HUES64 (cell line): ENCODE measurements at regions not wholly inside any gene's neighbourhood (a gene's known extent, or its start where the extent isn't known, plus 50 kb on each side); places are given as distances from the start of the nearest gene placed in this dataset.
A peak's percentile ranks its signal among the peaks of the same experiment; 100 is the strongest.

ENCODE experiments used
- H3K27ac ChIP-seq: 2 replicates; pipeline ENCODE4 v1.7.0; 2013; ENCODE audit warnings: low read depth, low read length, inconsistent platforms
- H3K27me3 ChIP-seq: 2 replicates; pipeline ENCODE4 v1.6.1; 2013; ENCODE audit warnings: mild to moderate bottlenecking, low read length; ENCODE audit not compliant: insufficient read depth
- H3K36me3 ChIP-seq: 2 replicates; pipeline ENCODE4 v1.6.1; 2013; ENCODE audit warnings: mild to moderate bottlenecking, low read length; ENCODE audit not compliant: insufficient read depth
- H3K4me1 ChIP-seq: 2 replicates; pipeline ENCODE4 v1.6.1; 2013; ENCODE audit warnings: mild to moderate bottlenecking, low read length, moderate library complexity; ENCODE audit not compliant: insufficient read depth
- H3K4me3 ChIP-seq: 2 replicates; pipeline ENCODE4 v1.5.1; 2013; ENCODE audit warnings: mild to moderate bottlenecking, low read length, moderate library complexity
- H3K9ac ChIP-seq: 2 replicates; pipeline ENCODE4 v1.6.1; 2013; ENCODE audit warnings: mild to moderate bottlenecking, low read depth, low read length
- H3K9me3 ChIP-seq: 2 replicates; pipeline ENCODE4 v1.6.1; 2013; ENCODE audit warnings: low read depth, low read length; ENCODE audit not compliant: insufficient read depth
- WGBS: fragments of 150-250, 120-280 bp; methylation state at CpG from one replicate; pipeline ENCODE4 v1.1.7; 2013; ENCODE audit warnings: missing lambda C conversion rate; 5-methylcytosine and 5-hydroxymethylcytosine counted together

DNA sequence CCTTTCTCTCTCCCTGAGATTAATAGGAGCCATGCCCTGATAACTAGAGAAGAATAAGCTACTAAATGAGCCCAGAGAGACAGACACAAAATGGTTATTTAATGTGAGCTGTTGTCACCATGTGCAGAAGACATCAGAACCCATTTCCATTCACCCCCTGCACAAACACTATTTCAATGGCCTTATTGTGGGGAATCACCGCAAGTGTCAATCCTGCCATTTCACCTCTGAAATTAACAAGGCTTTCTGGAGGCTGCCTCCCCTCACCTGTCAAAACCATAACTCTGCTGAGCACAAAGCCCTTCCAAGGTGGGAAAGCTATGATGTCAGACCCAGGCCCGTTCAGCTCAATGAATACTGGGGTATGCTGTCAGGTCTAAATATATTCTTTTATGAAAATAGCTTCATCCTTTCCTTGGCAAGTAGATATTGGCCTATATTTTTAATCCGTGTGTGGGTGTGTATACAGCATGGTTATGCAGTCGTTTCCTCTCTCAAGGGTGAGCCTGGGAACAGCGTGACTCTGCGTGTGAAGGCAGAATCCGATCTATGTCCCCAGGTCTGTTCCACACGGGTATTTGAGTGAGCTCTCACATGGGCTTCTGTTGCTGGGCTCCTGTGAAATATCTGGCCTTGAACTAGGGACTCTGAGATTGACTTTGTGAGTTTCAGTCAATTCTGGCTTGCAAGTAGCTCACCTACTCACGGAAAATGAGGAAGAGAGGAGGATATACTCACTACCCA is 266.3 kb downstream of the FBXW7 start:
- H3K9me3 ChIP-seq, result no peaks in the 10 kb centered on the region
- no peaks in the 10 kb centered on the region for H3K36me3 ChIP-seq
- 0 out of 2 replicates have a peak, but pooled peaks cover 8% of the 10 kb centered on the region for H3K4me1 ChIP-seq
- H3K4me3 ChIP-seq, result no peak overlapping the region
- no peak overlapping the region for H3K9ac ChIP-seq
- H3K27me3 ChIP-seq, result no peaks in the 10 kb centered on the region
- no peak overlapping the region for H3K27ac ChIP-seq
- WGBS, result 94% methylated on average over 8 of the region's 9 CpGs

DNA sequence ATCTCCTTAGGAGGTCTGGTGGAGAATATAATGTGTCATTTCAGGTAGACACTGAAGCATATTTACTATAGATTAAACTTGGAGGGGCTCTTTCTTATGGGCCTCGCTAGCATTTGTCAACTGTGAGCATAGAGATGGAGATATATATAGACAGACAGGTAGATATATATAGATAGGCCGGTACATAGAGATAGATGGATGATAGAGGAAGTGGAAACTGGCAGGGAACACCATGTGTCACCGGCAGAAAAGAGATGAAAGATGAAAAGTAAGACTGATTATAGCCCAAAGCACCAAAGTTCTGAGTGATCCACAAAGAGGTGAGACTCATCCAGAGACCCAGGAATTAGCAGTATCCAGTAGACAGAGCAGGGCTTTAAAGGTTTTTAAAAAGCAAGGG is 268.1 kb downstream of the FBXW7 start:
- Histone ChIP-seq H3K9ac (no peak overlapping the region), H3K9me3 (no peaks in the 10 kb centered on the region; the same call in 1 of the 2 replicates), H3K4me1 (no peaks in the 10 kb centered on the region), H3K4me3 (no peak overlapping the region), H3K36me3 (no peaks in the 10 kb centered on the region), H3K27ac (no peak overlapping the region), H3K27me3 (no peaks in the 10 kb centered on the region)
- WGBS, result 91% methylated on average over 3 of the region's 3 CpGs

- Histone ChIP-seq H3K9me3 (no peaks in the 10 kb centered on the region; the same call in 1 of the 2 replicates), H3K4me3 (no peak overlapping the region), H3K9ac (no peak overlapping the region), H3K4me1 (no peaks in the 10 kb centered on the region), H3K36me3 (no peaks in the 10 kb centered on the region), H3K27me3 (no peaks in the 10 kb centered on the region), H3K27ac (no peak overlapping the region)
- WGBS, result 95% methylated on average over 3 of the region's 3 CpGs
Observed at GRCh38 chr4:152266831-152267480, 268.9 kb downstream of the FBXW7 start.

- WGBS, result 91% methylated on average over 14 of the region's 14 CpGs
- Histone ChIP-seq H3K9me3 (no peaks in the 10 kb centered on the region; the same call in 1 of the 2 replicates), H3K4me1 (no peaks in the 10 kb centered on the region), H3K36me3 (no peaks in the 10 kb centered on the region), H3K9ac (no peak overlapping the region), H3K27ac (no peak overlapping the region), H3K4me3 (no peak overlapping the region), H3K27me3 (no peaks in the 10 kb centered on the region)
Observed at GRCh38 chr4:152265149-152265621, 270.7 kb downstream of the FBXW7 start.

- H3K4me3 ChIP-seq, result no peak overlapping the region
- no peaks in the 10 kb centered on the region; the same call in 1 of the 2 replicates for H3K9me3 ChIP-seq
- no peak overlapping the region for H3K9ac ChIP-seq
- 90% methylated on average over 5 of the region's 5 CpGs for WGBS
- H3K27me3 ChIP-seq, result no peaks in the 10 kb centered on the region
- H3K36me3 ChIP-seq, result no peaks in the 10 kb centered on the region
- H3K27ac ChIP-seq, result no peak overlapping the region
- H3K4me1 ChIP-seq, result no peaks in the 10 kb centered on the region
Observed at GRCh38 chr4:152264106-152264505, 271.8 kb downstream of the FBXW7 start.

DNA sequence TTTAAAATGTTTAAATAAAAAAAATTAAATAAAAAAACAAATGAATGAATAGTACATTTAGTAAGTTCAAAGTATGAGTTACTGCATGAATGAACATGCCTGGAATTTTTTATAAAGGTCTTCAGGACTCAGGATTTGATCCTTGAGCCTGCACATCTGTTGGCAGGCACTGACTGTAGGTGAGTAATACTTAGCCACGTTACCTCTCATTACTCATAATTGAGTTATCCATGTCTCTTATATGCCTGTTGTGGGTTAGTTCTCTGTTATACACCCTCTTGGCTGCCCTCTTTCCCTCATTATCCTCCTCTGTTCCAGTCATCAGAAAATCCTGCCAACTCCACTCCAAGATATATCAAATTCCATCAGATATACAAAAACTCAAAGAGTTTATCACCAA is 276.0 kb downstream of the FBXW7 start:
- 100% methylated on average over 1 of the region's 1 CpG for WGBS
- no peak overlapping the region for H3K27ac ChIP-seq

GRCh38 chr4:152258804-152259708 is 276.8 kb downstream of the FBXW7 start:
- Histone ChIP-seq H3K4me1 (peaks cover 11% of the 10 kb centered on the region; the same call in 1 of the 2 replicates), H3K36me3 (no peaks in the 10 kb centered on the region), H3K27me3 (no peaks in the 10 kb centered on the region), H3K9ac (no peak overlapping the region), H3K4me3 (no peak overlapping the region), H3K27ac (peak overlapping the region; percentile 45), H3K9me3 (no peaks in the 10 kb centered on the region; the same call in 1 of the 2 replicates)
- 84% methylated on average over 8 of the region's 8 CpGs for WGBS

More for the DNA sequence above, 276.0 kb downstream of the FBXW7 start:
- H3K9ac ChIP-seq, result no peak overlapping the region
- no peaks in the 10 kb centered on the region for H3K36me3 ChIP-seq
- H3K4me3 ChIP-seq, result no peak overlapping the region
- no peaks in the 10 kb centered on the region for H3K27me3 ChIP-seq
- peaks cover 11% of the 10 kb centered on the region; the same call in 1 of the 2 replicates for H3K4me1 ChIP-seq
- no peaks in the 10 kb centered on the region; the same call in 1 of the 2 replicates for H3K9me3 ChIP-seq

DNA sequence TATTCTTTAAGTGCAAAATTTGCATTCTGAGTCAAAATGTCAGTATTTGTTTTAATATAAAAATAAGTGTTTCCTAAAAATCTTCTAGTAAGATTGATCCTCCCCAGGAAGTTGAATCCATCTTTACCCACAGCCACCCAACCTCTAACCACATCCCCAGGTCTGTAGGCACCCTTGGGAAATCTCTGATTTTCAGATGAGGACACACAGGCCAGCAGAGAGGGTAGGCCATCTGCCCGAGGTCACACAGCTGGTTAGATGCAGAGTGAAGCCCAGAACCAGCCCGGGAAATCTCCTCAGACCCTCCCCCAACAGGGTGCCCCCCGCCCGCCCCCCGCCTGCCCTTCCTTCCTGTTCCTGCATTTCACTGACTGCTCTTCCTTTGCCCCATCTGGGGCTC is 277.5 kb downstream of the FBXW7 start:
- WGBS, result 95% methylated on average over 2 of the region's 5 CpGs
- Histone ChIP-seq H3K4me1 (peaks cover 11% of the 10 kb centered on the region; the same call in 1 of the 2 replicates), H3K27me3 (no peaks in the 10 kb centered on the region), H3K9ac (no peak overlapping the region), H3K9me3 (no peaks in the 10 kb centered on the region; the same call in 1 of the 2 replicates), H3K4me3 (no peak overlapping the region), H3K27ac (no peak overlapping the region; the same call in 1 of the 2 replicates), H3K36me3 (no peaks in the 10 kb centered on the region)

- H3K9me3 ChIP-seq, result 0 out of 2 replicates have a peak, but pooled peaks cover 3% of the 10 kb centered on the region
- WGBS, result 79% methylated on average over 5 of the region's 5 CpGs
- no peaks in the 10 kb centered on the region for H3K27me3 ChIP-seq
- no peak overlapping the region for H3K27ac ChIP-seq
- no peak overlapping the region for H3K9ac ChIP-seq
- H3K36me3 ChIP-seq, result no peaks in the 10 kb centered on the region
- no peak overlapping the region for H3K4me3 ChIP-seq
- peaks cover 11% of the 10 kb centered on the region; the same call in 1 of the 2 replicates for H3K4me1 ChIP-seq
Observed at GRCh38 chr4:152257601-152258066, 278.3 kb downstream of the FBXW7 start.

- H3K36me3 ChIP-seq, result no peaks in the 10 kb centered on the region
- WGBS, result 92% methylated on average over 3 of the region's 3 CpGs
- 0 out of 2 replicates have a peak, but pooled peaks cover 3% of the 10 kb centered on the region for H3K9me3 ChIP-seq
- H3K4me3 ChIP-seq, result no peak overlapping the region
- no peaks in the 10 kb centered on the region for H3K27me3 ChIP-seq
- H3K27ac ChIP-seq, result no peak overlapping the region
- no peak overlapping the region for H3K9ac ChIP-seq
- peaks cover 11% of the 10 kb centered on the region; the same call in 1 of the 2 replicates for H3K4me1 ChIP-seq
Observed at GRCh38 chr4:152256996-152257395, 278.9 kb downstream of the FBXW7 start.
